ENCODE measurements at regions not wholly inside any gene's neighbourhood (a gene's known extent, or its start where the extent isn't known, plus 50 kb on each side); places are given as distances from the start of the nearest gene placed in this dataset.

DNA sequence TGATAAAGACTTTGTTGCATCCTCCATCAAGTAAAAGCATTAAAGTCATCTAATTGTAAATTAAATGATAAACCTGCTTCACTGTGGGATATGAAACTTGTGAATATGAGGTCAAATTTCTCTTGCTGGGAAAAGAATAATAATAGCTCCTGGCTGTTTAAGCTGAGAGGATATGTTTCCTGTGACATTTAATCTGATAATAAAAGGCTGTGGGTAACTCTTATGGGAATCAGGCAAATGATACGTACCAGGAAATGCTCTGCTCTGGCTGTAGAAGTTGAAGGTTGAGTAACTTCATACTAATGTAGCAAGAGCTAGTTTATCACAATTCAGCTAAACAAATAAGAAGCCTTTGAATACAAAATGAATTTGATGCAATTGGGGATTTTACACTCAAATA, 574.6 kb downstream of the RAPGEF2 start:
- TF ChIP-seq, protein P1, sequence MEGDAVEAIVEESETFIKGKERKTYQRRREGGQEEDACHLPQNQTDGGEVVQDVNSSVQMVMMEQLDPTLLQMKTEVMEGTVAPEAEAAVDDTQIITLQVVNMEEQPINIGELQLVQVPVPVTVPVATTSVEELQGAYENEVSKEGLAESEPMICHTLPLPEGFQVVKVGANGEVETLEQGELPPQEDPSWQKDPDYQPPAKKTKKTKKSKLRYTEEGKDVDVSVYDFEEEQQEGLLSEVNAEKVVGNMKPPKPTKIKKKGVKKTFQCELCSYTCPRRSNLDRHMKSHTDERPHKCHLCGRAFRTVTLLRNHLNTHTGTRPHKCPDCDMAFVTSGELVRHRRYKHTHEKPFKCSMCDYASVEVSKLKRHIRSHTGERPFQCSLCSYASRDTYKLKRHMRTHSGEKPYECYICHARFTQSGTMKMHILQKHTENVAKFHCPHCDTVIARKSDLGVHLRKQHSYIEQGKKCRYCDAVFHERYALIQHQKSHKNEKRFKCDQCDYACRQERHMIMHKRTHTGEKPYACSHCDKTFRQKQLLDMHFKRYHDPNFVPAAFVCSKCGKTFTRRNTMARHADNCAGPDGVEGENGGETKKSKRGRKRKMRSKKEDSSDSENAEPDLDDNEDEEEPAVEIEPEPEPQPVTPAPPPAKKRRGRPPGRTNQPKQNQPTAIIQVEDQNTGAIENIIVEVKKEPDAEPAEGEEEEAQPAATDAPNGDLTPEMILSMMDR (IDR thresholded peaks at IDR 0.05; ENCODE audit: low read depth, low read length), result no peak
- no peak for DNase-seq (ENCODE audit: extremely low read depth, low read depth)

DNA sequence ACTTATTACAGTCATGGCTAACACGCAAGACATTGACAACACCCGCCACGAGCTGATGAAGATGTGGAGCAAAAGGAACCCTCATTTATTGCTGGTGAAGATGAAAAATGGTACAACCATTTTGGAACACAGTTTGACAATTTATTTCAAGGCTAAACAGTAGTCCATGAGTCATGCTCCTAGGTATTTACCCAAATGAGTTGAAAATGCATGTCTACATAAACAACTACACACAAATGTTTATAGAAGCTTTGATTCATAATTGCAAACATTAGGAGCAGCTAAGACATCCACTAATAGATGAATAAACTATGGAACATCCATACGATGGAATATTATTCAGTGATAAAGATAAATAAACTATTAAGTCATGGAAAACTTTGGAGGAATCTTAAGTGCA, 580.1 kb downstream of the RAPGEF2 start:
- no peak for DNase-seq (ENCODE audit: extremely low read depth, low read depth)
- TF ChIP-seq, protein P1 (IDR thresholded peaks at IDR 0.05; ENCODE audit: low read depth, low read length), result no peak

DNA sequence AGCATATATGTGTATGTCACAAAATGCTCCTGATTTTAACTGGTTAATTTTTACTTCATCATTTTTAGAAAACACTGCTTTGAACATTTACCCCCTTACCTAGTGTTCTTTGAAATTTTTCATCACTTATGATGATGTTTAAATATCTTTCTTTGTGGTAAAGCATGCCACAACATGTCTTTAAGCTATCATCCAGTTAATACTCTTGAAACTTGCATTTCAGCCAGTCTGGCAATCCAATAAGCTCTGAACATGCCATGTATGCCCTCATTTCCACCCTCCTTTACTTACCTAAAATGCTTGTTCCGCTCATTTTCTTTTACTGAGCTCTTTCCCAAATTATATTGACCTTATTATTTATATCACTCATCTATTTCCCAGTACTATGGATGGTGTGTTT, 581.2 kb downstream of the RAPGEF2 start:
- TF ChIP-seq, protein P1 (IDR thresholded peaks at IDR 0.05; ENCODE audit: low read depth, low read length), result no peak
- DNase-seq (ENCODE audit: extremely low read depth, low read depth), result no peak

DNA sequence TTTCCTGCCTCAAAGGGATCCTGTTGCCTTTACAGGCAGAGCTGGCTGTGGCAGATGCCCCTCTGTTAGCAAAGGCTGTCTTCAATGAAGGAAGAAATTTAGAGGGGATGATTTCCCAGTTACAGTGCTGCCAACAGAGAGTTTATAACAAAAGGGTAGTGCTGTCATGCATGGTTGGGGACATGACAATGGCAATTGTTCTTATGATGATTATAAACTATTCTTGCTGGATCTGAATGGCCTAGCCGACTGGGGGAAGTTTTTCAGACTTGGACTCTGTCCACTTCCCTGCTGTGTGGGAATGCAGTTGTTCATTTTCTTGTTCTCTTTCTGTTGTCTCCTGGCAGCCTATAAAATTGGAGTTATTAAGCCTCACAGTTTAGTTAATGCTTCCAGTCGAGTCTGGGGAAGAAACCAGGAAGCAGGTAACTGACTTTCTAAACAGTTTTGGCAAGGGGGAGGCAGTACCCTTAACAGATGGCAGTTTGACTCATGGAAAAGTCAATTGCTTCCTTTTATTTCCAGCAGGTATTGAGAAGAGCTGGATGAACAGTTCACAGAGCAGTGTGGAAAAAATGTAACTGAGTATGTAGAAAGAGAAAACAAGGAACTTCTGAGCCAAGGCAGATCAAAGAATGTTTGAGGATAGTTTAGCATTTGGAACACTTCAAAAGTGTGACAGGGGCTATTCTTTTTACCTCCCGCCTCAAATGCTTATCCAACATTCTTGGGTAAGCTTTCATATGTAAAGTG, 582.6 kb downstream of the RAPGEF2 start:
- no peak for DNase-seq (ENCODE audit: extremely low read depth, low read depth)
- TF ChIP-seq, protein P1 (IDR thresholded peaks at IDR 0.05; ENCODE audit: low read depth, low read length), result no peak

DNA sequence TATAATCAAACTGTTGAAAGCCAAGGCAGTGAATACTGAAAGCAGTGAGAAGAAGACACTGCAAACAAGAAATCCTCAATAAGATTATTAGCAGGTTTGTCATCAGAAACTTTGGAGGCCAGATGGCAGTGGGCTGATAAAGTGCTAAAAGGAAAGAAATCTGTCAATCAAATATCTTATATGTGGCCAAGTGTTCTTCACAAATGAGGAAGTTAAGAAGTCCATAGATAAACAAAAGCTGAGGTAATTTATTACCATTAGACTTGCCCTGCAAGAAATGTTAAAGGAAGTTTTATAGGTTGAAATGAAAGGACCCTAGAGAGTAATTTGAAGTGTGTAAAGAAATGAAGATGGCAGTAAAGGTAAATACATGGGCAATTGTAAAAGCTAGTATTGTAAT, 586.6 kb downstream of the RAPGEF2 start:
- TF ChIP-seq, protein P1 (IDR thresholded peaks at IDR 0.05; ENCODE audit: low read depth, low read length), result no peak
- DNase-seq (ENCODE audit: extremely low read depth, low read depth), result no peak

DNA sequence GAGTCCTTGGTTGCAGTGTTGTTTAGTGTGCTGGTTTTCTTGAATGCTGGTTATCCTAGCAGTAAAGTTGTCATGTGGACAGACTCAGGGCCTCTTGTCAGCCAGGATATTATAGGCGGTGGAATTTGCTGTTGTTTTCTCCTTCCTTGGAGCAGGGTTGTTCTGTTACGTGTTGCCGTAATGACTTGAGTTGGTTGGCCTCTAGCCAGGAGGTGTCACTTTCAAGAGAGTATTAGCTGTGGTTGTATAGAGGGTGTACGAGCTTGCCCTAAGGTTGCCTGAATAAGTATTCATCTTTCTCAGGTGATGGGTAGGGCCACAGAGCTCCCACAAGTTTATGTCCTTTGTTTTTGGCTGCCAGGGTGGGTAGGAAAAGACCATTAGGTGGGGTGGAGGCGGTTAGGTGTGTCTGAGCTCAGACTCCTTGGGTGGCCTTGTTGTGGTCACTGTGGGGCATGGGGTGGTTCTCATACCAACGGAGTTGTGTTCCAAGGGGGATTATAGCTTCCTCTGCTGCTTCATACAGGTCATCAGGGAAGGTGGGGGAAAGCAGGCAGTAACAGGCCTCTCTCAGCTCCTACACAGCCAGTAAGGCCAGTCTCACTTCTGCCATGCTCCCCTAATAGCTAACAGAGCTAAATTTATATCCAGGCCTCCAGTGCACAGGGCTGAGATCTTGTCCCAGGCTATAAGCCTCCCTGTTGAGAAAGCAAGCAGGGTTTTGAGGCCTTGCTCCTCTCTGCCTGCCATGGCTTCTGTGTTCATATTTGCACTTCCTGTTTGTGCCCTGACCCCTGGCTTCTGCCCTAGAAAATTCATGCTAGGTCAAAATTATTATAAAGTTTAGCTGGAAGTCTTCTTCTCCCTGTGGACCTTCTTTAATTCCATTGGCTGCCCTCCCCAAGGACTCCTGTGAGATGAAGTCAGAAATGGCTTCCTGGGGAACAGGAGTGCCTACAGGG, 594.7 kb downstream of the RAPGEF2 start:
- DNase-seq (ENCODE audit: extremely low read depth, low read depth), result no peak
- TF ChIP-seq, protein P1 (IDR thresholded peaks at IDR 0.05; ENCODE audit: low read depth, low read length), result no peak

DNA sequence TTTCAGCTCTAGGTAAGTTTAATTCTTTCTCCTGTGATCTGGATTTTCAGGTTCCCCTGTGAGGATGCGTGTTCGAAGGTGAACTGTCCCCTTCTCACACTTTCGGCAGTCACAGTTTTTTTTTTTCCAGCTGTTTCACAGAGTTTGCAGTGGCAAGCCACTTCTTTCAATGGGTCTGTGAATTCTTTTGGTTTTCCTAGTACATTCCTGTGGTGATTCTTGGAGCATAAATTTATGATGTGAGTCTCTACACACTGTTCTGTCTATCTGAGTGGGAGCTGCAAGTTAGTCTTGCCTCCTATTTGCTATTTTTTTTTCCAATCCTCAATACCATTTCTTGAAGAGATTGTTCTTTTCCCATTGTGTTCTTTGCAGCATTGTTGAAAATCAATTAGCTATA, 595.5 kb downstream of the RAPGEF2 start:
- TF ChIP-seq, protein P1 (IDR thresholded peaks at IDR 0.05; ENCODE audit: low read depth, low read length), result no peak
- DNase-seq (ENCODE audit: extremely low read depth, low read depth), result no peak

Data from AG09319 (cell line).